ENCODE measurements at regions not wholly inside any gene's neighbourhood (a gene's known extent, or its start where the extent isn't known, plus 50 kb on each side); places are given as distances from the start of the nearest gene placed in this dataset.

- no peak for TF ChIP-seq CTCF (IDR thresholded peaks at IDR 0.05)
- Mint-ChIP-seq H3K27me3 (ENCODE audit: unreplicated experiment) (no peaks in the 10 kb centered on the region), H3K36me3 (ENCODE audit: unreplicated experiment) (no peaks in the 10 kb centered on the region), H3K4me3 (ENCODE audit: unreplicated experiment) (no peak overlapping the region), H3K4me1 (ENCODE audit: unreplicated experiment) (no peaks in the 10 kb centered on the region), H3K9me3 (ENCODE audit: unreplicated experiment) (no peaks in the 10 kb centered on the region), H3K27ac (ENCODE audit: unreplicated experiment) (no peak overlapping the region)
- no peak for DNase-seq (ENCODE audit: extremely low spot score, unreplicated experiment)
These were observed 416.6 kb downstream of the PLCL1 start for GRCh38 chr2:198220763-198221610.

GRCh38 chr2:198219292-198219691 lies 414.9 kb downstream of the PLCL1 start:
- Mint-ChIP-seq H3K9me3 (ENCODE audit: unreplicated experiment) (no peaks in the 10 kb centered on the region), H3K36me3 (ENCODE audit: unreplicated experiment) (no peaks in the 10 kb centered on the region), H3K4me3 (ENCODE audit: unreplicated experiment) (no peak overlapping the region), H3K4me1 (ENCODE audit: unreplicated experiment) (no peaks in the 10 kb centered on the region), H3K27ac (ENCODE audit: unreplicated experiment) (no peak overlapping the region), H3K27me3 (ENCODE audit: unreplicated experiment) (no peaks in the 10 kb centered on the region)
- TF ChIP-seq CTCF (IDR thresholded peaks at IDR 0.05): no peak
- DNase-seq (ENCODE audit: extremely low spot score, unreplicated experiment): no peak

- Mint-ChIP-seq H3K4me1 (ENCODE audit: unreplicated experiment) (no peaks in the 10 kb centered on the region), H3K4me3 (ENCODE audit: unreplicated experiment) (no peak overlapping the region), H3K9me3 (ENCODE audit: unreplicated experiment) (no peaks in the 10 kb centered on the region), H3K27ac (ENCODE audit: unreplicated experiment) (no peak overlapping the region), H3K36me3 (ENCODE audit: unreplicated experiment) (no peaks in the 10 kb centered on the region), H3K27me3 (ENCODE audit: unreplicated experiment) (peaks cover 2% of the 10 kb centered on the region)
- TF ChIP-seq CTCF (IDR thresholded peaks at IDR 0.05): no peak
- no peak for DNase-seq (ENCODE audit: extremely low spot score, unreplicated experiment)
These were observed 409.8 kb downstream of the PLCL1 start for GRCh38 chr2:198214114-198214596.

GRCh38 chr2:198213253-198213652 lies 408.9 kb downstream of the PLCL1 start:
- Mint-ChIP-seq H3K4me1 (ENCODE audit: unreplicated experiment) (no peaks in the 10 kb centered on the region), H3K4me3 (ENCODE audit: unreplicated experiment) (no peak overlapping the region), H3K27ac (ENCODE audit: unreplicated experiment) (no peak overlapping the region), H3K9me3 (ENCODE audit: unreplicated experiment) (no peaks in the 10 kb centered on the region), H3K27me3 (ENCODE audit: unreplicated experiment) (peaks cover 2% of the 10 kb centered on the region), H3K36me3 (ENCODE audit: unreplicated experiment) (no peaks in the 10 kb centered on the region)
- no peak for DNase-seq (ENCODE audit: extremely low spot score, unreplicated experiment)
- no peak for TF ChIP-seq CTCF (IDR thresholded peaks at IDR 0.05)

- H3K27me3 Mint-ChIP-seq (ENCODE audit: unreplicated experiment): peaks cover 2% of the 10 kb centered on the region
- H3K27ac Mint-ChIP-seq (ENCODE audit: unreplicated experiment): no peak overlapping the region
- no peak overlapping the region for H3K4me3 Mint-ChIP-seq (ENCODE audit: unreplicated experiment)
- TF ChIP-seq CTCF (IDR thresholded peaks at IDR 0.05): no peak
- DNase-seq (ENCODE audit: extremely low spot score, unreplicated experiment): no peak
- no peaks in the 10 kb centered on the region for H3K36me3 Mint-ChIP-seq (ENCODE audit: unreplicated experiment)
- no peaks in the 10 kb centered on the region for H3K9me3 Mint-ChIP-seq (ENCODE audit: unreplicated experiment)
- no peaks in the 10 kb centered on the region for H3K4me1 Mint-ChIP-seq (ENCODE audit: unreplicated experiment)
These were observed 407.3 kb downstream of the PLCL1 start for GRCh38 chr2:198211706-198212105.

Measured in osteocyte (in vitro differentiated cells).